ENCODE measurements at regions not wholly inside any gene's neighbourhood (a gene's known extent, or its start where the extent isn't known, plus 50 kb on each side); places are given as distances from the start of the nearest gene placed in this dataset.

GRCh38 chr2:207332480-207333212, 166.9 kb upstream of the KLF7 start:
- Histone ChIP-seq H3K27ac (no peak overlapping the region), H3K4me3 (replicated peaks in 1 of 3) (no peak overlapping the region), H3K9me3 (no peaks in the 10 kb centered on the region), H3K4me1 (peaks cover 7 to 27% of the 10 kb centered on the region in 2 donors), H3K36me3 (no peaks in the 10 kb centered on the region), H3K27me3 (no peaks in the 10 kb centered on the region)
- intact Hi-C loops (cut with DNase I) = no loop called here
- 72 to 76% methylated on average over 3 of the region's 3 CpGs for WGBS, 2 donors
- DNase-seq = no peak
- no peak for TF ChIP-seq CTCF (IDR thresholded peaks at IDR 0.05)
- TF ChIP-seq POLR2A (IDR thresholded peaks at IDR 0.05) = no peak

- Histone ChIP-seq H3K27ac (peak overlapping the region in 2 of 3 donors; percentile 83 to 84), H3K36me3 (no peaks in the 10 kb centered on the region), H3K9me3 (no peaks in the 10 kb centered on the region), H3K4me3 (replicated peaks in 1 of 3) (peak overlapping the region in 1 of 3 donors; percentile 4), H3K4me1 (peaks cover 7 to 27% of the 10 kb centered on the region in 2 donors), H3K27me3 (no peaks in the 10 kb centered on the region)
- 89% methylated on average over 5 of the region's 5 CpGs for WGBS, 2 donors
- intact Hi-C loops (cut with DNase I) = no loop called here
- no peak for DNase-seq
- TF ChIP-seq POLR2A (IDR thresholded peaks at IDR 0.05) (no peak), CTCF (IDR thresholded peaks at IDR 0.05) (no peak)
These were observed 168.0 kb upstream of the KLF7 start for GRCh38 chr2:207333599-207334300.

- peak overlapping the region in 1 of 3 donors; percentile 4 for H3K4me3 ChIP-seq (replicated peaks in 1 of 3)
- intact Hi-C loops (cut with DNase I) = no loop called here
- DNase-seq = no peak
- 33 to 36% methylated on average over 8 of the region's 8 CpGs for WGBS, 2 donors
- H3K9me3 ChIP-seq = no peaks in the 10 kb centered on the region
- no peaks in the 10 kb centered on the region for H3K36me3 ChIP-seq
- peaks cover 7 to 27% of the 10 kb centered on the region in 2 donors for H3K4me1 ChIP-seq
- TF ChIP-seq POLR2A (IDR thresholded peaks at IDR 0.05) (no peak), CTCF (IDR thresholded peaks at IDR 0.05) (no peak)
- H3K27me3 ChIP-seq = no peaks in the 10 kb centered on the region
- H3K27ac ChIP-seq = peak overlapping the region; percentile 38 to 84 (median 83)
These were observed 168.5 kb upstream of the KLF7 start for GRCh38 chr2:207334301-207334623.

GRCh38 chr2:207334624-207335371, 169.1 kb upstream of the KLF7 start:
- WGBS, 2 donors = 24 to 28% methylated on average over 20 of the region's 20 CpGs
- peak; percentile 59 to 68 for DNase-seq
- intact Hi-C loops (cut with DNase I) = no loop called here

More at GRCh38 chr2:207334624-207335371, 169.1 kb upstream of the KLF7 start:
- no peak for TF ChIP-seq CTCF (IDR thresholded peaks at IDR 0.05)
- no peak for TF ChIP-seq POLR2A (IDR thresholded peaks at IDR 0.05)
- Histone ChIP-seq H3K27me3 (no peaks in the 10 kb centered on the region), H3K4me3 (replicated peaks in 1 of 3) (peak overlapping the region in 1 of 3 donors; percentile 4), H3K36me3 (no peaks in the 10 kb centered on the region), H3K27ac (peak overlapping the region; percentile 38 to 84 (median 83)), H3K4me1 (peaks cover 7 to 27% of the 10 kb centered on the region in 2 donors), H3K9me3 (no peaks in the 10 kb centered on the region)

Data from thyroid gland (tissue), 4 donors.